Cardiac muscle cell (in vitro differentiated cells and primary cell): ENCODE measurements at regions not wholly inside any gene's neighbourhood (a gene's known extent, or its start where the extent isn't known, plus 50 kb on each side); places are given as distances from the start of the nearest gene placed in this dataset.
A peak's percentile ranks its signal among the peaks of the same experiment; 100 is the strongest.

ENCODE experiments used
- DNase-seq, 2 donors: peaks; one replicate each; pipeline versions ENCODE4 v3.0.0 to v3.0.0-alpha.2; 2010 to 2017; ENCODE audit warnings: low read depth in 1 of 2, low spot score in 1 of 2
- H3K27ac ChIP-seq: fragments of 200-600 bp; sonication (generic); 2 replicates; pipeline ENCODE4 v1.5.1; 2016
- H3K27me3 ChIP-seq: fragments of 200-600 bp; sonication (generic); 2 replicates; pipeline ENCODE4 v1.6.0; 2016; ENCODE audit warnings: control low read depth
- H3K36me3 ChIP-seq: fragments of 200-600 bp; sonication (generic); 2 replicates; pipeline ENCODE4 v1.5.1; 2016; ENCODE audit warnings: control low read depth
- H3K4me1 ChIP-seq: fragments of 200-600 bp; sonication (generic); 2 replicates; pipeline ENCODE4 v1.8.1; 2017; ENCODE audit warnings: low read depth, mild to moderate bottlenecking, mixed run types
- H3K4me3 ChIP-seq: fragments of 200-600 bp; sonication (generic); 2 replicates; pipeline ENCODE4 v1.5.1; 2016; ENCODE audit warnings: mild to moderate bottlenecking
- H3K9me3 ChIP-seq: fragments of 200-600 bp; sonication (generic); 2 replicates; pipeline ENCODE4 v1.5.1; 2017; ENCODE audit warnings: low read depth, mild to moderate bottlenecking, control low read depth
- CTCF ChIP-seq: IDR thresholded peaks from 2 replicates; pipeline ENCODE4 v1.5.1; 2012; ENCODE audit warnings: low read depth, mild to moderate bottlenecking, low read length

- DNase-seq: no peak
- Histone ChIP-seq H3K27me3 (peaks cover 5% of the 10 kb centered on the region), H3K4me3 (no peak overlapping the region)
Observed at GRCh38 chr14:36065831-36066230, 110.7 kb downstream of the PTCSC3 start.

GRCh38 chr14:36059531-36059930 lies 117.0 kb downstream of the PTCSC3 start:
- Histone ChIP-seq H3K27ac (no peak overlapping the region), H3K4me3 (no peak overlapping the region), H3K9me3 (no peaks in the 10 kb centered on the region), H3K4me1 (no peaks in the 10 kb centered on the region), H3K27me3 (no peaks in the 10 kb centered on the region), H3K36me3 (no peaks in the 10 kb centered on the region)
- no peak for TF ChIP-seq CTCF
- DNase-seq: no peak

More at GRCh38 chr14:36065831-36066230, 110.7 kb downstream of the PTCSC3 start:
- no peaks in the 10 kb centered on the region for H3K4me1 ChIP-seq
- TF ChIP-seq CTCF: no peak
- H3K27ac ChIP-seq: no peak overlapping the region
- no peaks in the 10 kb centered on the region for H3K36me3 ChIP-seq
- H3K9me3 ChIP-seq: no peaks in the 10 kb centered on the region

- peak in 1 of 2 donors; percentile 5 for DNase-seq
- no peaks in the 10 kb centered on the region for H3K36me3 ChIP-seq
- TF ChIP-seq CTCF: no peak
- H3K4me1 ChIP-seq: no peaks in the 10 kb centered on the region
- no peak overlapping the region for H3K27ac ChIP-seq
- H3K27me3 ChIP-seq: no peaks in the 10 kb centered on the region
- H3K9me3 ChIP-seq: no peaks in the 10 kb centered on the region
- no peak overlapping the region for H3K4me3 ChIP-seq
Observed at GRCh38 chr14:36057452-36058116, 118.9 kb downstream of the PTCSC3 start.

- no peaks in the 10 kb centered on the region for H3K9me3 ChIP-seq
- no peak overlapping the region for H3K27ac ChIP-seq
- no peak for DNase-seq
- no peaks in the 10 kb centered on the region for H3K36me3 ChIP-seq
- H3K4me3 ChIP-seq: no peak overlapping the region
- TF ChIP-seq CTCF: no peak
- H3K27me3 ChIP-seq: no peaks in the 10 kb centered on the region
- H3K4me1 ChIP-seq: no peaks in the 10 kb centered on the region
Observed at GRCh38 chr14:36056845-36057244, 119.7 kb downstream of the PTCSC3 start.

- Histone ChIP-seq H3K27ac (no peak overlapping the region), H3K9me3 (no peaks in the 10 kb centered on the region), H3K4me1 (no peaks in the 10 kb centered on the region), H3K4me3 (no peak overlapping the region), H3K27me3 (no peaks in the 10 kb centered on the region), H3K36me3 (no peaks in the 10 kb centered on the region)
- no peak for TF ChIP-seq CTCF
- DNase-seq: no peak
Observed at GRCh38 chr14:36055681-36056225, 120.8 kb downstream of the PTCSC3 start.
